ENCODE measurements at regions not wholly inside any gene's neighbourhood (a gene's known extent, or its start where the extent isn't known, plus 50 kb on each side); places are given as distances from the start of the nearest gene placed in this dataset.

DNA sequence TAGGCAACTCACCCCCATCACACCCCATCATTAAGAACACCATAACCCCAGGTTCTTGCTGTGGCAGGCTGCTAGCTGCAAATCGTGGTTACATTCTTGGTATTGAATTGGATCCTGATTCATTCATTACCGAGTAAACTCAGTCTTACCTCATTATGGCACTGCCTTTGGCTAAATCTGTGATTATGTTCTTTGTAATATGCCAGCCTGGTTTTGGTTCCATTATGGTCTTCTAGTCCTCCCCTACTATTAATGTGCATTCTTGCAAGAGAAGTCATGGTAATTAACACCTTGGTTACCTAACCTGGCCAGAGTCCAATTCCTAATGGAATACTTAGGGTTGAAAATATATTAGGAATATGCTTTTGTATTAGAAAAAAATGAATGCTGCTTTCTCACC, 258.9 kb upstream of the APCDD1 start:
- H3T11ph ChIP-seq (ENCODE audit: low read length): no peak overlapping the region
- Mint-ChIP-seq H3K9me3 (peaks cover 0 to 2% of the 10 kb centered on the region in 2 experiments; a peak in 1 of 5 replicates), H3K4me3 (no peak overlapping the region), H3K27me3 (ENCODE audit: low read depth) (peaks cover 3% of the 10 kb centered on the region; the same call in 1 of the 2 replicates), H3K27ac (no peak overlapping the region), H3K36me3 (ENCODE audit: insufficient read depth in 1 of 3, low read depth in 3 of 3) (no peaks in the 10 kb centered on the region; a peak in 1 of 7 replicates), H3K4me1 (peaks cover 0 to 2% of the 10 kb centered on the region in 2 experiments; a peak in 1 of 4 replicates)
- H2BK12ac ChIP-seq (ENCODE audit: insufficient read length, low read depth, low read length): no peak overlapping the region
- WGBS (ENCODE audit: extremely low coverage, insufficient read length, low lambda C conversion rate): no CpG with 5 or more reads among the region's 2 CpGs
- H3K9ac ChIP-seq (ENCODE audit: extremely low read depth, insufficient read length, low read length): no peak overlapping the region
- no peak overlapping the region for H4K5ac ChIP-seq (ENCODE audit: insufficient read length, low read depth, low read length)
- no peak for DNase-seq
- no peaks in the 10 kb centered on the region for H3K79me1 ChIP-seq (ENCODE audit: insufficient read depth, low read depth, low read length, poor library complexity, severe bottlenecking)
- H3K4me1 ChIP-seq (ENCODE audit: insufficient read depth, low read length): no peaks in the 10 kb centered on the region
- H2BK5ac ChIP-seq (ENCODE audit: insufficient read length, low read length): no peak overlapping the region
- no peak overlapping the region for H3K4ac ChIP-seq (ENCODE audit: low read depth, low read length)
- H4K8ac ChIP-seq (replicated peaks; ENCODE audit: insufficient read length, low read depth, low read length): no peak overlapping the region
- H2BK120ac ChIP-seq (ENCODE audit: low read depth, low read length, poor library complexity, severe bottlenecking): no peak overlapping the region
- H4K91ac ChIP-seq (ENCODE audit: insufficient read length, low read depth, low read length): no peak overlapping the region
- H4K20me1 ChIP-seq (ENCODE audit: control insufficient read depth, insufficient read depth, insufficient read length): no peaks in the 10 kb centered on the region
- no peaks in the 10 kb centered on the region for H3K23me2 ChIP-seq (ENCODE audit: insufficient read length, low read depth, low read length, poor library complexity, severe bottlenecking)
- no peak overlapping the region for H3K56ac ChIP-seq (ENCODE audit: insufficient read length, low read depth, low read length)
- no peaks in the 10 kb centered on the region for H3K9me3 ChIP-seq (ENCODE audit: control insufficient read depth, low read depth, low read length)
- H3K27ac ChIP-seq (ENCODE audit: insufficient read length, low read depth, low read length): no peak overlapping the region
- H2BK20ac ChIP-seq (ENCODE audit: low read depth, low read length, poor library complexity, severe bottlenecking): no peak overlapping the region
- H3K14ac ChIP-seq (ENCODE audit: insufficient read depth, low read length): no peak overlapping the region
- H2AFZ ChIP-seq (ENCODE audit: low read length): no peak overlapping the region
- TF ChIP-seq, protein P1, sequence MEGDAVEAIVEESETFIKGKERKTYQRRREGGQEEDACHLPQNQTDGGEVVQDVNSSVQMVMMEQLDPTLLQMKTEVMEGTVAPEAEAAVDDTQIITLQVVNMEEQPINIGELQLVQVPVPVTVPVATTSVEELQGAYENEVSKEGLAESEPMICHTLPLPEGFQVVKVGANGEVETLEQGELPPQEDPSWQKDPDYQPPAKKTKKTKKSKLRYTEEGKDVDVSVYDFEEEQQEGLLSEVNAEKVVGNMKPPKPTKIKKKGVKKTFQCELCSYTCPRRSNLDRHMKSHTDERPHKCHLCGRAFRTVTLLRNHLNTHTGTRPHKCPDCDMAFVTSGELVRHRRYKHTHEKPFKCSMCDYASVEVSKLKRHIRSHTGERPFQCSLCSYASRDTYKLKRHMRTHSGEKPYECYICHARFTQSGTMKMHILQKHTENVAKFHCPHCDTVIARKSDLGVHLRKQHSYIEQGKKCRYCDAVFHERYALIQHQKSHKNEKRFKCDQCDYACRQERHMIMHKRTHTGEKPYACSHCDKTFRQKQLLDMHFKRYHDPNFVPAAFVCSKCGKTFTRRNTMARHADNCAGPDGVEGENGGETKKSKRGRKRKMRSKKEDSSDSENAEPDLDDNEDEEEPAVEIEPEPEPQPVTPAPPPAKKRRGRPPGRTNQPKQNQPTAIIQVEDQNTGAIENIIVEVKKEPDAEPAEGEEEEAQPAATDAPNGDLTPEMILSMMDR (conservative IDR thresholded peaks at IDR 0.05): no peak
- no peaks in the 10 kb centered on the region for H3K79me2 ChIP-seq (ENCODE audit: insufficient read depth, low read length)
- no peaks in the 10 kb centered on the region for H3K27me3 ChIP-seq (ENCODE audit: insufficient read depth, low read length)
- H3K18ac ChIP-seq (ENCODE audit: insufficient read length, low read depth, low read length): no peak overlapping the region
- H3K4me2 ChIP-seq (ENCODE audit: insufficient read depth, insufficient read length, low read length): no peak overlapping the region
- no peak overlapping the region for H2AK5ac ChIP-seq (ENCODE audit: insufficient read length, low read length)
- H3K23ac ChIP-seq (ENCODE audit: insufficient read length, low read depth, low read length): no peak overlapping the region
- no peak overlapping the region for H2BK15ac ChIP-seq (ENCODE audit: low read depth, low read length)

All from H9 (cell line).